ENCODE measurements at regions not wholly inside any gene's neighbourhood (a gene's known extent, or its start where the extent isn't known, plus 50 kb on each side); places are given as distances from the start of the nearest gene placed in this dataset.
A peak's percentile ranks its signal among the peaks of the same experiment; 100 is the strongest.
"Not testable (repeated sequence)": the region's sequence is repeated elsewhere in the genome, so short reads cannot be mapped to it uniquely, and the experiment has no call there.

DNA sequence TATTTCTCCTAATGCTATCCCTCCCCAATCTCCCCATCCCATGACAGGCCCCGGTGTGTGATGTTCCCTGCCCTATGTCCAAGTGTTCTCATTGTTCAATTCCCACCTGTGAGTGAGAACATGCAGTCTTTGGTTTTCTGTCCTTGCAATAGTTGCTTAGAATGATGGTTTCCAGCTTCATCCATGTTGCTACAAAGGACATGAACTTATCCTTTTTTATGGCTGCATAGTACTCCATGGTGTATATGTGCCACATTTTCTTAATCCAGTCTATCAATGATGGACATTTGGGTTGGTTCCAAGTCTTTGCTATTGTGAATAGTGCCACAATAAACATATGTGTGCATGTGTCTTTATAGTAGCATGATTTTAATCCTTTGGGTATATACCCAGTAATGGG is 51.3 kb upstream of the RIOK2 start:
- H3K27ac Mint-ChIP-seq; H3K4me3 Mint-ChIP-seq; H3K9me3 Mint-ChIP-seq; H3K27me3 Mint-ChIP-seq; H3K36me3 Mint-ChIP-seq; DNase-seq (ENCODE audit: extremely low spot score, unreplicated experiment): not testable (repeated sequence)
- H3K4me1 Mint-ChIP-seq (ENCODE audit: unreplicated experiment), result peaks cover 14% of the 10 kb centered on the region

DNA sequence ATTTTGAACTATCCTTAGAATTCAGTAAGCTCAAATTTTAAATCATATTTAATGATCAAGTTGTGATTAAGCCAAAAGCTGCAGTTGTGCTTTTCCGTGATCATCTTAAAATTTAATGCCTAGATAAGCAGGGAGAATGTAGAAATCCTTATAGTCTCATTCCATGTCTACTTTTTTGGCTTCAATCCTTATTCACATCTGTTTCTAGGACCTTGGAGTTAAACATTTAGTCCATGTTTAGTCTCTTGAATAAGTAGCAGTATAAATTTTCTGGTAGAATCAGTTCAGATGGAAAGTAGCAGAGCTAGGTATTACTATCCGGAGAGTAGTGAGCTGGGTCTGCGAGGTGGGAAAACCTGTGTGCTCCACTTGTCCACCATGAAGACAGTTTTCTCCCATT is 59.3 kb upstream of the RIOK2 start:
- H3K9me3 Mint-ChIP-seq, result no peaks in the 10 kb centered on the region
- DNase-seq (ENCODE audit: extremely low spot score, unreplicated experiment), result no peak
- no peak overlapping the region for H3K4me3 Mint-ChIP-seq
- TF ChIP-seq, protein P1, sequence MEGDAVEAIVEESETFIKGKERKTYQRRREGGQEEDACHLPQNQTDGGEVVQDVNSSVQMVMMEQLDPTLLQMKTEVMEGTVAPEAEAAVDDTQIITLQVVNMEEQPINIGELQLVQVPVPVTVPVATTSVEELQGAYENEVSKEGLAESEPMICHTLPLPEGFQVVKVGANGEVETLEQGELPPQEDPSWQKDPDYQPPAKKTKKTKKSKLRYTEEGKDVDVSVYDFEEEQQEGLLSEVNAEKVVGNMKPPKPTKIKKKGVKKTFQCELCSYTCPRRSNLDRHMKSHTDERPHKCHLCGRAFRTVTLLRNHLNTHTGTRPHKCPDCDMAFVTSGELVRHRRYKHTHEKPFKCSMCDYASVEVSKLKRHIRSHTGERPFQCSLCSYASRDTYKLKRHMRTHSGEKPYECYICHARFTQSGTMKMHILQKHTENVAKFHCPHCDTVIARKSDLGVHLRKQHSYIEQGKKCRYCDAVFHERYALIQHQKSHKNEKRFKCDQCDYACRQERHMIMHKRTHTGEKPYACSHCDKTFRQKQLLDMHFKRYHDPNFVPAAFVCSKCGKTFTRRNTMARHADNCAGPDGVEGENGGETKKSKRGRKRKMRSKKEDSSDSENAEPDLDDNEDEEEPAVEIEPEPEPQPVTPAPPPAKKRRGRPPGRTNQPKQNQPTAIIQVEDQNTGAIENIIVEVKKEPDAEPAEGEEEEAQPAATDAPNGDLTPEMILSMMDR (conservative IDR thresholded peaks at IDR 0.05), result no peak
- H3K36me3 Mint-ChIP-seq, result no peaks in the 10 kb centered on the region
- no peak overlapping the region for H3K27ac Mint-ChIP-seq
- no peaks in the 10 kb centered on the region for H3K4me1 Mint-ChIP-seq (ENCODE audit: unreplicated experiment)
- no peaks in the 10 kb centered on the region for H3K27me3 Mint-ChIP-seq

DNA sequence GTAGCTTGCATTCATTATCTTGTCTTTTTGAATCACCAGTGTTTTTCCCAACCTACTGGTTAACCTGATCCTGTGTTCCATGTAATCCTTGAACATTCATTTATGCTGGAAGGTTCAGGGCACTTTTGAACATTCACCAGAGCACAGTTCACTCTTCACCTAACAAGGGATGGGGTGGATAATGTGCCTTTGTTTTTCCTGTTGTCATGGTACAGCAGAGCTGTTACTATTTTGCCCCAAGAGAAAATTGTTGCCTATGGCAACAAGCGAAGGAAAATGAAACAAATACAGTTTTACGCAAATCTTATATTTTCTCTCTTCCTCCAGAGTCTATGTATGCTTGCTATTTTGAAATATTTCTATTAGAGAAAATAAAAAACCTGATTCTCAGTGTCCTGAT is 60.3 kb upstream of the RIOK2 start:
- H3K4me1 Mint-ChIP-seq (ENCODE audit: unreplicated experiment), result no peaks in the 10 kb centered on the region
- H3K9me3 Mint-ChIP-seq, result no peaks in the 10 kb centered on the region
- no peak for DNase-seq (ENCODE audit: extremely low spot score, unreplicated experiment)
- TF ChIP-seq, protein P1 (conservative IDR thresholded peaks at IDR 0.05), result no peak
- no peak overlapping the region for H3K4me3 Mint-ChIP-seq
- H3K36me3 Mint-ChIP-seq, result no peaks in the 10 kb centered on the region
- no peak overlapping the region for H3K27ac Mint-ChIP-seq
- H3K27me3 Mint-ChIP-seq, result no peaks in the 10 kb centered on the region

DNA sequence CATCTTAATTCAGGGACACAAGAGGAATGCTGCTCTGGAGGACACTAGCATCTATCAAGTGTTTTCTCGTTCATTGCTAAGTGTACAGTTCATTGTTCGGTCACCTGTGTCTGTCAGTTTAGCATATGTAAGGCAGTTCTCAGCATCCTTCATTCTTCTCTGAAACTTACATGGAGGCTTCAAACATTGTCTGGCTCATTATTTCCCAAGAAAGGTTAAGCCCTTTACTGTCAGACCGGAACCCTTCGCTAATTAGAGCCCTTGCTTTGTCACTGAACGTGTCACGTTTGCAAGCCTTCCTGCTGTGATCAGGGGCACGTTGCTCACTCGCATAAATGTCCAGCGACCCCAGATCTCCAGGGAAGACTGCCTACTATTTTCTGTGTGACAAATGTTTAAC is 62.3 kb upstream of the RIOK2 start:
- Mint-ChIP-seq H3K9me3 (no peaks in the 10 kb centered on the region), H3K4me1 (ENCODE audit: unreplicated experiment) (no peaks in the 10 kb centered on the region), H3K36me3 (no peaks in the 10 kb centered on the region), H3K4me3 (peak overlapping the region; percentile 14), H3K27ac (no peak overlapping the region), H3K27me3 (no peaks in the 10 kb centered on the region)
- TF ChIP-seq, protein P1 (conservative IDR thresholded peaks at IDR 0.05), result no peak
- no peak for DNase-seq (ENCODE audit: extremely low spot score, unreplicated experiment)

DNA sequence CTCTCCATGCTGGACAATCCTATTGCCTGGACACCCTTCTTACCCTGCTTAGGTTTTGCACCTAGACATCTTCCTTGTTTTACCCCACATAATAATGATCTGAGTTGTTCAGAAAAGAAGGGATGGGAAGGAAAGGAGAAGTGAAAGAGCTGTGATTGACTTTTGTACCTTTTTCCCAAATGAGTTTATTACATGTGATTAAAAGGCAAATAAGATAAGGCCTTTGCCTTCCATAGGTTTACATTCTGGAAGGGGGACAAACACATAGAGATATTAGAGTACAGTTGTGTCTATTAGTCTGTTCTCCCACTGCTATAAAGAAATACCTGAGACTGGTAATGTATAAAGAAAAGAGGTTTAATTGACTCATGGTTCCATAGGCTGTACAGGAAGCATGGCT is 67.1 kb upstream of the RIOK2 start:
- no peak overlapping the region for H3K4me3 Mint-ChIP-seq
- TF ChIP-seq, protein P1 (conservative IDR thresholded peaks at IDR 0.05), result no peak
- H3K4me1 Mint-ChIP-seq (ENCODE audit: unreplicated experiment), result no peaks in the 10 kb centered on the region
- H3K9me3 Mint-ChIP-seq, result no peaks in the 10 kb centered on the region
- H3K27me3 Mint-ChIP-seq, result no peaks in the 10 kb centered on the region
- H3K36me3 Mint-ChIP-seq, result no peaks in the 10 kb centered on the region
- H3K27ac Mint-ChIP-seq, result no peak overlapping the region
- DNase-seq (ENCODE audit: extremely low spot score, unreplicated experiment), result no peak

DNA sequence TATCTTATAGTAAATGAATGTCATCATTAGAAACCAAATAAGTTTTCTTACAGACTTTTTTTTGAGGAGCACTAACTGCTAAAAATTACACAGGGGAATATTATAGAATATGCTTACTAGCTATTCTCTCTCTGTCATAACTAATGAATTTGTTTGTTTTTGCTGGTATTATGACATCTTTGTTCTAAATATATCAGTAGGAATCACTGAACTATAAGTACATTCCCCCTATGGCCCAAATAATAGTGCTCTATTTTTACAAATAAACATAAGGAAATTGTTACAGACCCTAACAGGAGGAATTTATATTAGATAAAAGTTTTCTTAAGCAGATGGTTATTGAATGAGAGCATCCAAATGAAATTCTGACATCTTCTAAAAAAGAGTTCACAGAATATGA is 83.0 kb upstream of the RIOK2 start:
- no peaks in the 10 kb centered on the region for H3K27me3 Mint-ChIP-seq
- no peak overlapping the region for H3K4me3 Mint-ChIP-seq
- DNase-seq (ENCODE audit: extremely low spot score, unreplicated experiment), result no peak
- no peak overlapping the region for H3K27ac Mint-ChIP-seq
- TF ChIP-seq, protein P1 (conservative IDR thresholded peaks at IDR 0.05), result no peak
- H3K36me3 Mint-ChIP-seq, result no peaks in the 10 kb centered on the region
- no peaks in the 10 kb centered on the region for H3K9me3 Mint-ChIP-seq
- H3K4me1 Mint-ChIP-seq (ENCODE audit: unreplicated experiment), result no peaks in the 10 kb centered on the region
